MG63 (cell line): ENCODE measurements at regions not wholly inside any gene's neighbourhood (a gene's known extent, or its start where the extent isn't known, plus 50 kb on each side); places are given as distances from the start of the nearest gene placed in this dataset.
A peak's percentile ranks its signal among the peaks of the same experiment; 100 is the strongest.

Source experiments
- DNase-seq: peaks from one replicate; pipeline ENCODE4 v3.0.0-alpha.2; 2020
- H3K27me3 ChIP-seq: fragments of 250-450 bp; sonication (Bioruptor Pico); 2 replicates; pipeline ENCODE4 v1.5.1; 2020; ENCODE audit warnings: mild to moderate bottlenecking, moderate library complexity
- H3K36me3 ChIP-seq: fragments of 250-450 bp; sonication (Bioruptor Pico); 2 replicates; pipeline ENCODE4 v1.5.1; 2020; ENCODE audit warnings: mild to moderate bottlenecking, moderate library complexity
- H3K4me3 ChIP-seq: fragments of 250-450 bp; sonication (Bioruptor Pico); 2 replicates; pipeline ENCODE4 v1.5.1; 2020; ENCODE audit warnings: mild to moderate bottlenecking, moderate library complexity
- H3K9me3 ChIP-seq: fragments of 250-450 bp; sonication (Bioruptor Pico); 2 replicates; pipeline ENCODE4 v1.5.1; 2020; ENCODE audit warnings: mild to moderate bottlenecking, moderate library complexity

- no peaks in the 10 kb centered on the region for H3K27me3 ChIP-seq
- no peaks in the 10 kb centered on the region for H3K36me3 ChIP-seq
- no peak for DNase-seq
- H3K4me3 ChIP-seq: no peak overlapping the region
- no peaks in the 10 kb centered on the region for H3K9me3 ChIP-seq
Observed at GRCh38 chr11:105229257-105229656, 89.7 kb upstream of the CARD18 start.

GRCh38 chr11:105227363-105227762, 87.8 kb upstream of the CARD18 start:
- DNase-seq: no peak
- H3K9me3 ChIP-seq: no peaks in the 10 kb centered on the region
- H3K36me3 ChIP-seq: no peaks in the 10 kb centered on the region
- no peaks in the 10 kb centered on the region for H3K27me3 ChIP-seq
- no peak overlapping the region for H3K4me3 ChIP-seq

GRCh38 chr11:105226766-105227165, 87.2 kb upstream of the CARD18 start:
- no peak for DNase-seq
- no peak overlapping the region for H3K4me3 ChIP-seq
- H3K36me3 ChIP-seq: no peaks in the 10 kb centered on the region
- no peaks in the 10 kb centered on the region for H3K9me3 ChIP-seq
- H3K27me3 ChIP-seq: no peaks in the 10 kb centered on the region

GRCh38 chr11:105226091-105226490, 86.5 kb upstream of the CARD18 start:
- no peaks in the 10 kb centered on the region for H3K27me3 ChIP-seq

GRCh38 chr11:105224482-105225253, 85.1 kb upstream of the CARD18 start:
- no peak overlapping the region for H3K4me3 ChIP-seq
- DNase-seq: peak; percentile 4
- H3K9me3 ChIP-seq: no peaks in the 10 kb centered on the region
- no peaks in the 10 kb centered on the region for H3K27me3 ChIP-seq
- no peaks in the 10 kb centered on the region for H3K36me3 ChIP-seq

More at GRCh38 chr11:105226091-105226490, 86.5 kb upstream of the CARD18 start:
- Histone ChIP-seq H3K9me3 (no peaks in the 10 kb centered on the region), H3K4me3 (no peak overlapping the region), H3K36me3 (no peaks in the 10 kb centered on the region)
- no peak for DNase-seq

- Histone ChIP-seq H3K36me3 (no peaks in the 10 kb centered on the region), H3K27me3 (no peaks in the 10 kb centered on the region), H3K9me3 (no peaks in the 10 kb centered on the region), H3K4me3 (no peak overlapping the region)
- DNase-seq: no peak
Observed at GRCh38 chr11:105220121-105220520, 80.6 kb upstream of the CARD18 start.

- DNase-seq: no peak
- Histone ChIP-seq H3K4me3 (no peak overlapping the region), H3K36me3 (no peaks in the 10 kb centered on the region), H3K27me3 (no peaks in the 10 kb centered on the region), H3K9me3 (no peaks in the 10 kb centered on the region)
Observed at GRCh38 chr11:105219670-105220069, 80.1 kb upstream of the CARD18 start.

- H3K4me3 ChIP-seq: no peak overlapping the region
- no peak for DNase-seq
Observed at GRCh38 chr11:105219269-105219668, 79.7 kb upstream of the CARD18 start.

GRCh38 chr11:105215528-105215927, 76.0 kb upstream of the CARD18 start:
- no peak for DNase-seq
- no peaks in the 10 kb centered on the region for H3K27me3 ChIP-seq
- H3K36me3 ChIP-seq: no peaks in the 10 kb centered on the region
- no peak overlapping the region for H3K4me3 ChIP-seq
- H3K9me3 ChIP-seq: no peaks in the 10 kb centered on the region

More at GRCh38 chr11:105219269-105219668, 79.7 kb upstream of the CARD18 start:
- Histone ChIP-seq H3K9me3 (no peaks in the 10 kb centered on the region), H3K36me3 (no peaks in the 10 kb centered on the region), H3K27me3 (no peaks in the 10 kb centered on the region)

GRCh38 chr11:105211806-105212554, 72.4 kb upstream of the CARD18 start:
- H3K36me3 ChIP-seq: no peaks in the 10 kb centered on the region
- H3K4me3 ChIP-seq: no peak overlapping the region
- DNase-seq: no peak
- no peaks in the 10 kb centered on the region for H3K27me3 ChIP-seq
- H3K9me3 ChIP-seq: no peaks in the 10 kb centered on the region

GRCh38 chr11:105208019-105208418, 68.5 kb upstream of the CARD18 start:
- Histone ChIP-seq H3K4me3 (no peak overlapping the region), H3K36me3 (no peaks in the 10 kb centered on the region), H3K9me3 (no peaks in the 10 kb centered on the region), H3K27me3 (no peaks in the 10 kb centered on the region)
- no peak for DNase-seq

GRCh38 chr11:105206633-105207032, 67.1 kb upstream of the CARD18 start:
- H3K36me3 ChIP-seq: no peaks in the 10 kb centered on the region
- H3K27me3 ChIP-seq: no peaks in the 10 kb centered on the region
- no peak for DNase-seq
- no peaks in the 10 kb centered on the region for H3K9me3 ChIP-seq
- H3K4me3 ChIP-seq: no peak overlapping the region

- H3K9me3 ChIP-seq: no peaks in the 10 kb centered on the region
- H3K36me3 ChIP-seq: no peaks in the 10 kb centered on the region
- H3K4me3 ChIP-seq: no peak overlapping the region
- no peaks in the 10 kb centered on the region for H3K27me3 ChIP-seq
- DNase-seq: no peak
Observed at GRCh38 chr11:105204636-105205035, 65.1 kb upstream of the CARD18 start.

- no peak for DNase-seq
- H3K4me3 ChIP-seq: no peak overlapping the region
- no peaks in the 10 kb centered on the region for H3K9me3 ChIP-seq
- H3K27me3 ChIP-seq: no peaks in the 10 kb centered on the region
- H3K36me3 ChIP-seq: no peaks in the 10 kb centered on the region
Observed at GRCh38 chr11:105203569-105204240, 64.1 kb upstream of the CARD18 start.

- no peak overlapping the region for H3K4me3 ChIP-seq
- H3K27me3 ChIP-seq: no peaks in the 10 kb centered on the region
- no peak for DNase-seq
- H3K36me3 ChIP-seq: no peaks in the 10 kb centered on the region
- no peaks in the 10 kb centered on the region for H3K9me3 ChIP-seq
Observed at GRCh38 chr11:105202844-105203548, 63.4 kb upstream of the CARD18 start.

GRCh38 chr11:105202422-105202821, 62.9 kb upstream of the CARD18 start:
- no peaks in the 10 kb centered on the region for H3K27me3 ChIP-seq
- H3K4me3 ChIP-seq: no peak overlapping the region
- DNase-seq: no peak
- H3K9me3 ChIP-seq: no peaks in the 10 kb centered on the region
- H3K36me3 ChIP-seq: no peaks in the 10 kb centered on the region

- DNase-seq: no peak
- Histone ChIP-seq H3K4me3 (no peak overlapping the region), H3K36me3 (no peaks in the 10 kb centered on the region), H3K9me3 (no peaks in the 10 kb centered on the region), H3K27me3 (no peaks in the 10 kb centered on the region)
Observed at GRCh38 chr11:105201166-105201565, 61.6 kb upstream of the CARD18 start.
